ENCODE measurements at regions not wholly inside any gene's neighbourhood (a gene's known extent, or its start where the extent isn't known, plus 50 kb on each side); places are given as distances from the start of the nearest gene placed in this dataset.

- intact Hi-C loops (cut with micrococcal nuclease): no loop called here
- DNase-seq (no peak), ATAC-seq (ENCODE audit: low read depth) (no peak)
- CTCF ChIA-PET: no interaction called here
- H3K4me2 ChIP-seq (replicated peaks; ENCODE audit: low read depth, low read length, poor library complexity, severe bottlenecking): no peak overlapping the region
- no peaks in the 10 kb centered on the region for H3K79me2 ChIP-seq (ENCODE audit: control insufficient read depth, insufficient read depth, low read length)
- H2AFZ ChIP-seq (ENCODE audit: insufficient read depth, low read depth, low read length, poor library complexity, severe bottlenecking): no peak overlapping the region
- Mint-ChIP-seq H3K4me3 (no peak overlapping the region), H3K4me1 (no peaks in the 10 kb centered on the region), H3K27ac (no peak overlapping the region), H3K27me3 (no peaks in the 10 kb centered on the region), H3K9me3 (ENCODE audit: insufficient read depth) (no peaks in the 10 kb centered on the region)
- no CpG with 5 or more reads among the region's 1 CpG for WGBS (ENCODE audit: insufficient coverage)
- no peak overlapping the region for H3K4me3 ChIP-seq (ENCODE audit: control extremely low read depth in 1 of 5, extremely low read depth in 1 of 5, insufficient read depth in 1 of 5, low read depth in 2 of 5, low read length in 4 of 5)
- POLR2A ChIA-PET: no interaction called here
- H3K36me3 ChIP-seq (replicated peaks in 1 of 2; ENCODE audit: control extremely low read depth in 1 of 2, control insufficient read depth in 1 of 2, extremely low read depth in 1 of 2, insufficient read depth in 2 of 2, low read length in 1 of 2): no peaks in the 10 kb centered on the region
- no peaks in the 10 kb centered on the region for H3K9me3 ChIP-seq (ENCODE audit: control extremely low read depth in 1 of 3, control insufficient read depth in 2 of 3, insufficient read depth in 1 of 3, low read length in 2 of 3)
- no peak overlapping the region for H3K9ac ChIP-seq (ENCODE audit: low read length)
- H3K27ac ChIP-seq (ENCODE audit: low read length in 2 of 2): no peak overlapping the region
- no peaks in the 10 kb centered on the region for H3K4me1 ChIP-seq (ENCODE audit: control insufficient read depth in 2 of 2, insufficient read depth in 2 of 2, low read length in 2 of 2)
- H4K20me1 ChIP-seq (ENCODE audit: control insufficient read depth, insufficient read depth, low read length, poor library complexity, severe bottlenecking): no peaks in the 10 kb centered on the region
- H3K27me3 ChIP-seq (replicated peaks in 1 of 4; ENCODE audit: control extremely low read depth in 1 of 4, control insufficient read depth in 3 of 4, insufficient read depth in 4 of 4, low read length in 3 of 4): no peaks in the 10 kb centered on the region
- TF ChIP-seq CTCF (IDR thresholded peaks at IDR 0.05) (no peak), EZH2 (IDR thresholded peaks at IDR 0.05; ENCODE audit: borderline replicate concordance, insufficient read depth, low read depth, low read length, poor library complexity, severe bottlenecking) (no peak)
These were observed 281.4 kb downstream of the RAB28 start for GRCh38 chr4:13202701-13203100.

GRCh38 chr4:13201241-13201640 is 282.9 kb downstream of the RAB28 start:
- no peak overlapping the region for H3K27ac ChIP-seq (ENCODE audit: low read length in 2 of 2)
- no peak overlapping the region for H2AFZ ChIP-seq (ENCODE audit: insufficient read depth, low read depth, low read length, poor library complexity, severe bottlenecking)
- no peak overlapping the region for H3K4me2 ChIP-seq (replicated peaks; ENCODE audit: low read depth, low read length, poor library complexity, severe bottlenecking)
- no peaks in the 10 kb centered on the region for H3K9me3 Mint-ChIP-seq (ENCODE audit: insufficient read depth)
- no peaks in the 10 kb centered on the region for H3K9me3 ChIP-seq (ENCODE audit: control extremely low read depth in 1 of 3, control insufficient read depth in 2 of 3, insufficient read depth in 1 of 3, low read length in 2 of 3)
- no peaks in the 10 kb centered on the region for H3K4me1 ChIP-seq (ENCODE audit: control insufficient read depth in 2 of 2, insufficient read depth in 2 of 2, low read length in 2 of 2)
- no peaks in the 10 kb centered on the region for H3K79me2 ChIP-seq (ENCODE audit: control insufficient read depth, insufficient read depth, low read length)
- no peaks in the 10 kb centered on the region for H4K20me1 ChIP-seq (ENCODE audit: control insufficient read depth, insufficient read depth, low read length, poor library complexity, severe bottlenecking)
- DNase-seq (no peak), ATAC-seq (ENCODE audit: low read depth) (no peak)
- ChIA-PET CTCF (no interaction called here), POLR2A (no interaction called here)
- H3K4me1 Mint-ChIP-seq: no peaks in the 10 kb centered on the region
- no peak overlapping the region for H3K4me3 Mint-ChIP-seq
- no peak overlapping the region for H3K27ac Mint-ChIP-seq
- no peak overlapping the region for H3K4me3 ChIP-seq (ENCODE audit: control extremely low read depth in 1 of 5, extremely low read depth in 1 of 5, insufficient read depth in 1 of 5, low read depth in 2 of 5, low read length in 4 of 5)
- no peak overlapping the region for H3K9ac ChIP-seq (ENCODE audit: low read length)
- no peaks in the 10 kb centered on the region for H3K27me3 Mint-ChIP-seq
- no peaks in the 10 kb centered on the region for H3K36me3 ChIP-seq (replicated peaks in 1 of 2; ENCODE audit: control extremely low read depth in 1 of 2, control insufficient read depth in 1 of 2, extremely low read depth in 1 of 2, insufficient read depth in 2 of 2, low read length in 1 of 2)
- no peak for TF ChIP-seq EZH2 (IDR thresholded peaks at IDR 0.05; ENCODE audit: borderline replicate concordance, insufficient read depth, low read depth, low read length, poor library complexity, severe bottlenecking)
- WGBS (ENCODE audit: insufficient coverage): 86% methylated on average over 3 of the region's 3 CpGs
- intact Hi-C loops (cut with micrococcal nuclease): no loop called here
- no peaks in the 10 kb centered on the region for H3K27me3 ChIP-seq (replicated peaks in 1 of 4; ENCODE audit: control extremely low read depth in 1 of 4, control insufficient read depth in 3 of 4, insufficient read depth in 4 of 4, low read length in 3 of 4)

Data from B cell (primary cell).